HCT116 (cell line): ENCODE measurements at regions not wholly inside any gene's neighbourhood (a gene's known extent, or its start where the extent isn't known, plus 50 kb on each side); places are given as distances from the start of the nearest gene placed in this dataset.

Source experiments
- ATAC-seq: fragments of 200-7000 bp; cut with Tn5 transposase; 2 replicates; pipeline ENCODE4 v1.9.1; 2020; ENCODE audit warnings: mild to moderate bottlenecking, moderate library complexity
- BruUV-seq: library from RNA; stranded (reverse); fragments of 400-500 nt; replicated peaks from 2 replicates; lab custom pipeline; 2021; lab: Mats Ljungman, UMichigan
- CTCF ChIA-PET: fragments of 300-600 bp; sonication (Branson Sonifier 250); formaldehyde crosslinking; loops from one replicate; lab custom pipeline; 2021; ENCODE audit warnings: antibody characterized with exemption; lab: Charles Lee
- POLR2A ChIA-PET: fragments of 300-600, 350-600 bp; sonication (Branson Sonifier 250); formaldehyde crosslinking; loops from one replicate; lab custom pipeline; 2021; ENCODE audit warnings: antibody characterized with exemption; lab: Charles Lee
- RAD21 ChIA-PET, 2 experiments: fragments of 300-600 bp; sonication (Branson Sonifier 250); formaldehyde crosslinking; loops; one replicate each; lab custom pipeline; 2023; ENCODE audit warnings: low total read pairs in 2 of 2; ENCODE audit not compliant: uncharacterized antibody in 2 of 2, unreplicated experiment in 2 of 2, low non-redundant PET in 1 of 2; lab: Charles Lee
- DNase-seq: peaks from one replicate; pipeline ENCODE4 v3.0.0-alpha.2; 2010; ENCODE audit warnings: low read depth, low spot score
- H2AFZ ChIP-seq: fragments of 200-600 bp; shearing (Covaris generic), sonication (generic); 2 replicates; pipeline ENCODE4 v1.6.1; 2017; ENCODE audit warnings: low read depth, mixed run types, mixed read lengths, antibody characterized with exemption, low read length; ENCODE audit not compliant: poor library complexity, severe bottlenecking
- H3K27ac ChIP-seq: 2 replicates; pipeline ENCODE4 v1.5.1; 2012; ENCODE audit warnings: low read depth, low read length
- H3K27me3 ChIP-seq: fragments of 200-600 bp; sonication (generic); 2 replicates; pipeline ENCODE4 v1.6.1; 2016; ENCODE audit warnings: mixed run types, low read length, mixed read lengths; ENCODE audit not compliant: insufficient read depth
- H3K36me3 ChIP-seq, 2 experiments: fragments of 200-500 bp in 1 of 2; fragments of 200-600 bp in 1 of 2; sonication (Bioruptor generic) in 1 of 2; sonication (generic) in 1 of 2; 2 replicates each; pipeline versions ENCODE4 v1.5.1 to v1.6.1; 2014 to 2016; ENCODE audit warnings: low read length in 2 of 2, inconsistent platforms in 1 of 2, mixed read lengths in 1 of 2, mixed run types in 1 of 2; ENCODE audit not compliant: insufficient read depth in 2 of 2, control insufficient read depth in 1 of 2
- H3K4me1 ChIP-seq, 2 experiments: fragments of 200-600 bp in 1 of 2; sonication (generic) in 1 of 2; 2 replicates each; pipeline versions ENCODE4 v1.5.1 to v1.6.1; 2012 to 2017; ENCODE audit warnings: low read length in 2 of 2, inconsistent platforms in 1 of 2, mild to moderate bottlenecking in 1 of 2, mixed read lengths in 1 of 2, mixed run types in 1 of 2, moderate library complexity in 1 of 2; ENCODE audit not compliant: insufficient read depth in 2 of 2, control insufficient read depth in 1 of 2
- H3K4me2 ChIP-seq: fragments of 200-600 bp; sonication (generic); 2 replicates; pipeline ENCODE4 v1.6.1; 2017; ENCODE audit warnings: mixed run types, low read length, mixed read lengths
- H3K4me3 ChIP-seq, 2 experiments: fragments of 200-600 bp in 1 of 2; sonication (generic) in 1 of 2; replicated peaks in 1 of 2; 2 replicates each; pipeline ENCODE4 v1.5.1; 2011 to 2016; ENCODE audit warnings: low read length in 2 of 2, control low read depth in 1 of 2, low read depth in 1 of 2, mild to moderate bottlenecking in 1 of 2, mixed read lengths in 1 of 2, mixed run types in 1 of 2
- H3K79me2 ChIP-seq: fragments of 200-600 bp; sonication (generic); 2 replicates; pipeline ENCODE4 v1.6.1; 2017; ENCODE audit warnings: mild to moderate bottlenecking, mixed run types, low read length, moderate library complexity, mixed read lengths; ENCODE audit not compliant: insufficient read depth
- H3K9ac ChIP-seq: fragments of 200-600 bp; sonication (generic); 2 replicates; pipeline ENCODE4 v1.6.1; 2016; ENCODE audit warnings: low read length, mixed read lengths
- H3K9me2 ChIP-seq: fragments of 200-600 bp; sonication (generic), shearing (Covaris generic); 2 replicates; pipeline ENCODE4 v1.6.1; 2017; ENCODE audit warnings: mixed run types, mild to moderate bottlenecking, moderate library complexity; ENCODE audit not compliant: insufficient read depth
- H3K9me3 ChIP-seq, 2 experiments: fragments of 200-500 bp in 1 of 2; fragments of 200-600 bp in 1 of 2; sonication (Bioruptor generic) in 1 of 2; sonication (generic) in 1 of 2; 2 replicates each; pipeline ENCODE4 v1.6.1; 2014 to 2017; ENCODE audit warnings: low read length in 2 of 2, mixed read lengths in 2 of 2, inconsistent platforms in 1 of 2, low read depth in 1 of 2, mild to moderate bottlenecking in 1 of 2, mixed run types in 1 of 2, moderate library complexity in 1 of 2; ENCODE audit not compliant: control insufficient read depth in 1 of 2, insufficient read depth in 1 of 2
- H4K20me1 ChIP-seq: fragments of 200-600 bp; sonication (generic), shearing (Covaris generic); 2 replicates; pipeline ENCODE4 v1.6.1; 2017; ENCODE audit warnings: mixed run types, mild to moderate bottlenecking, moderate library complexity; ENCODE audit not compliant: insufficient read depth
- ATF3 ChIP-seq: IDR thresholded peaks from 2 replicates; pipeline ENCODE4 v1.6.1; 2012
- CBX3 ChIP-seq: IDR thresholded peaks from 2 replicates; pipeline ENCODE4 v1.6.1; 2012; ENCODE audit warnings: low read depth
- CEBPB ChIP-seq: IDR thresholded peaks from 2 replicates; pipeline ENCODE4 v1.6.1; 2012; ENCODE audit warnings: low read depth
- EGR1 ChIP-seq: IDR thresholded peaks from 2 replicates; pipeline ENCODE4 v1.6.1; 2012; ENCODE audit warnings: low read depth
- EZH2 ChIP-seq: fragments of 200-600 bp; sonication (generic); IDR thresholded peaks from 2 replicates; pipeline ENCODE4 v1.6.1; 2017; ENCODE audit warnings: antibody characterized with exemption, mixed run types
- FOSL1 ChIP-seq: IDR thresholded peaks from 2 replicates; pipeline ENCODE4 v1.6.1; 2012; ENCODE audit warnings: low read depth
- JUND ChIP-seq: IDR thresholded peaks from 2 replicates; pipeline ENCODE4 v1.6.1; 2012
- MAX ChIP-seq: IDR thresholded peaks from 2 replicates; pipeline ENCODE4 v1.6.1; 2012
- RAD21 ChIP-seq: IDR thresholded peaks from 2 replicates; pipeline ENCODE4 v1.6.1; 2012; ENCODE audit warnings: low read depth, mild to moderate bottlenecking
- REST ChIP-seq: IDR thresholded peaks from 2 replicates; pipeline ENCODE4 v1.6.1; 2012; ENCODE audit warnings: low read depth
- SIN3A ChIP-seq: IDR thresholded peaks from 2 replicates; pipeline ENCODE4 v1.6.1; 2012; ENCODE audit warnings: low read depth
- SP1 ChIP-seq: IDR thresholded peaks from 2 replicates; pipeline ENCODE4 v1.6.1; 2012; ENCODE audit warnings: low read depth
- TCF7L2 ChIP-seq: IDR thresholded peaks from 2 replicates; pipeline ENCODE4 v1.7.0; 2011; ENCODE audit warnings: borderline replicate concordance, inconsistent platforms; ENCODE audit not compliant: insufficient read depth, insufficient read length; ENCODE audit errors: extremely low read depth
- ZBTB33 ChIP-seq: IDR thresholded peaks from 2 replicates; pipeline ENCODE4 v1.6.1; 2011; ENCODE audit warnings: mild to moderate bottlenecking, low read length, moderate library complexity; ENCODE audit not compliant: insufficient replicate concordance; ENCODE audit errors: extremely low read depth
- ZFX ChIP-seq: fragments of 450-650 bp; IDR thresholded peaks from 2 replicates; pipeline ENCODE4 v1.6.1; 2017
- ZNF274 ChIP-seq: fragments of 200-500 bp; sonication (Bioruptor generic); IDR thresholded peaks from 2 replicates; pipeline ENCODE4 v1.6.1; 2014; ENCODE audit warnings: mild to moderate bottlenecking, low read depth, low read length, inconsistent platforms
- intact Hi-C: fragments of 100-400 bp; cut with micrococcal nuclease; formaldehyde crosslinking; loops from 2 replicates; pipeline ENCODE4 v1.10.0; 2022

- ChIA-PET CTCF (no interaction called here), RAD21 (no interaction called here), POLR2A (no interaction called here)
- no peaks in the 10 kb centered on the region for H4K20me1 ChIP-seq
- H3K9me2 ChIP-seq = no peaks in the 10 kb centered on the region
- H2AFZ ChIP-seq = no peak overlapping the region
- H3K27ac ChIP-seq = no peak overlapping the region
- ATAC-seq (no peak), DNase-seq (no peak)
- H3K4me3 ChIP-seq = no peak overlapping the region
- H3K27me3 ChIP-seq = no peaks in the 10 kb centered on the region
- H3K4me2 ChIP-seq = no peak overlapping the region
- intact Hi-C loops = no loop called here
- no peaks in the 10 kb centered on the region for H3K4me1 ChIP-seq
- no peaks in the 10 kb centered on the region for H3K79me2 ChIP-seq
- no peak overlapping the region for H3K9ac ChIP-seq
- no peak for TF ChIP-seq ZNF274
- TF ChIP-seq CEBPB = no peak
- TF ChIP-seq JUND = no peak
- TF ChIP-seq SP1 = no peak
- no peak for TF ChIP-seq RAD21
- TF ChIP-seq ZBTB33 = no peak
- no peak for TF ChIP-seq CBX3
- TF ChIP-seq REST = no peak
- no peak for TF ChIP-seq EZH2
- TF ChIP-seq EGR1 = no peak
- TF ChIP-seq FOSL1 = no peak
- no peak for TF ChIP-seq ATF3
- no peak for TF ChIP-seq TCF7L2
- TF ChIP-seq MAX = no peak
- TF ChIP-seq ZFX = no peak
- no peak for TF ChIP-seq SIN3A
- BruUV-seq = no TSS peak
- H3K36me3 ChIP-seq = no peaks in the 10 kb centered on the region
- H3K9me3 ChIP-seq = no peaks in the 10 kb centered on the region
Observed at GRCh38 chrX:11050013-11050412, 61.1 kb upstream of the HCCS start.
